T-cell (primary cell): ENCODE measurements at regions not wholly inside any gene's neighbourhood (a gene's known extent, or its start where the extent isn't known, plus 50 kb on each side); places are given as distances from the start of the nearest gene placed in this dataset.
"Not testable (repeated sequence)": the region's sequence is repeated elsewhere in the genome, so short reads cannot be mapped to it uniquely, and the experiment has no call there.

Experiments used
- ATAC-seq, 4 experiments: fragments of 200-7000 bp in 3 of 4; fragments of 150-1000 bp in 1 of 4; cut with Tn5 transposase; replicated peaks in 1 of 4; 1 replicate in 3 of 4; 2 replicates in 1 of 4; pipeline ENCODE4 v1.10.0; 2021; ENCODE audit warnings: moderate library complexity in 3 of 4, mild to moderate bottlenecking in 2 of 4, moderate number of reproducible peaks in 1 of 4
- CTCF ChIA-PET, 2 donors: fragments of 300-600 bp; sonication (Branson Sonifier 250); formaldehyde crosslinking; loops; one replicate each; lab custom pipeline; 2022; ENCODE audit warnings: antibody characterized with exemption in 2 of 2; lab: Charles Lee
- POLR2A ChIA-PET, 2 donors: fragments of 300-600 bp; sonication (Branson Sonifier 250); formaldehyde crosslinking; loops; one replicate each; lab custom pipeline; 2022; ENCODE audit warnings: antibody characterized with exemption in 2 of 2; lab: Charles Lee
- DNase-seq, 35 experiments: peaks; one replicate each; pipeline versions ENCODE4 v3.0.0 to v3.0.0-alpha.2; 2013 to 2023
- H3K27ac ChIP-seq: one replicate; pipeline ENCODE4 v1.5.1; 2013; ENCODE audit warnings: low read length
- H3K27me3 ChIP-seq, 2 experiments: replicated peaks in 1 of 2; 1 replicate in 1 of 2; 2 replicates in 1 of 2; pipeline versions ENCODE4 v1.6.1 to v1.7.0; 2013; ENCODE audit warnings: low read length in 1 of 2, mixed read lengths in 1 of 2; ENCODE audit not compliant: control insufficient read depth in 2 of 2, insufficient read depth in 2 of 2; ENCODE audit errors: extremely low read depth in 1 of 2
- H3K36me3 ChIP-seq, 2 donors: 1 replicate in 1 of 2; 2 replicates in 1 of 2; pipeline versions ENCODE4 v1.6.1 to v1.7.0; 2013; ENCODE audit warnings: low read length in 1 of 2; ENCODE audit not compliant: control insufficient read depth in 2 of 2, insufficient read depth in 1 of 2; ENCODE audit errors: extremely low read depth in 1 of 2
- H3K4me1 ChIP-seq, 2 experiments: 1 replicate in 1 of 2; 2 replicates in 1 of 2; pipeline versions ENCODE4 v1.6.1 to v1.7.0; 2013; ENCODE audit warnings: low read length in 2 of 2, mixed read lengths in 1 of 2; ENCODE audit not compliant: insufficient read depth in 2 of 2, control insufficient read depth in 1 of 2; ENCODE audit errors: extremely low read depth in 1 of 2
- H3K4me3 ChIP-seq, 2 donors: 1 replicate in 1 of 2; 2 replicates in 1 of 2; pipeline versions ENCODE4 v1.5.1 to v1.7.0; 2013; ENCODE audit warnings: mild to moderate bottlenecking in 2 of 2, low read length in 1 of 2, moderate library complexity in 1 of 2; ENCODE audit not compliant: control insufficient read depth in 1 of 2; ENCODE audit errors: extremely low read depth in 1 of 2
- H3K9me3 ChIP-seq: 2 replicates; pipeline ENCODE4 v1.7.0; 2013
- H3K27ac Mint-ChIP-seq, 2 donors: one replicate each; pipeline ENCODE4 v1.8.0; 2020 to 2021; ENCODE audit warnings: mild to moderate bottlenecking in 2 of 2, mixed read lengths in 2 of 2
- H3K27me3 Mint-ChIP-seq, 2 donors: one replicate each; pipeline ENCODE4 v1.8.0; 2021 to 2022; ENCODE audit warnings: mixed read lengths in 2 of 2
- H3K36me3 Mint-ChIP-seq: one replicate; pipeline ENCODE4 v1.8.0; 2021; ENCODE audit warnings: mixed read lengths
- H3K4me1 Mint-ChIP-seq, 3 donors: one replicate each; pipeline ENCODE4 v1.8.0; 2020 to 2022; ENCODE audit warnings: mixed read lengths in 3 of 3, mild to moderate bottlenecking in 1 of 3
- H3K4me3 Mint-ChIP-seq, 3 donors: one replicate each; pipeline ENCODE4 v1.8.0; 2020 to 2022; ENCODE audit warnings: mild to moderate bottlenecking in 3 of 3, mixed read lengths in 3 of 3, moderate library complexity in 3 of 3
- H3K9me3 Mint-ChIP-seq, 3 donors: one replicate each; pipeline ENCODE4 v1.8.0; 2020 to 2022; ENCODE audit warnings: mixed read lengths in 3 of 3
- WGBS: methylation state at CpG from one replicate; pipeline ENCODE4 v1.1.5; 2013; ENCODE audit warnings: missing lambda C conversion rate; ENCODE audit not compliant: insufficient coverage; 5-methylcytosine and 5-hydroxymethylcytosine counted together

DNA sequence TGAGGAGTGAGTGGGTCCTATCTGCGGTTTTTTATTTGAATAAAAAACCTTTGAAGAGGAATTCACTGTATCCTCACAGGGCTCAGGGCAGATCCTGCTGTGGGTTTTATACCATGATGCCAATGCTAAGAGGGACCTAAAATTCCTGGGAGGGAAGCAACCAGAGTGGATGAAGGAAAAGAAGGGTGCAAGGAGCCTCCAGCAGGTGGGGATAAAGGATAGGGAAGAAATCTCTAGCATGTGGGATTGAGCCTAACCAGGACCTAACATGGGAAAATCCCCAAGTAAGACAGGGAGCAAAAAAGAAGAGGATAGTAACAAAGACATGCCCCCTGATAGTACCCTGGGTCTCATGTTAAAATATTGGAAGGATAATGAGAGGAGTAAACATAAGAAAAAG, 652.8 kb downstream of the GOLGA6L6 start:
- H3K27ac Mint-ChIP-seq, H3K4me1 ChIP-seq, H3K36me3 ChIP-seq, H3K4me3 Mint-ChIP-seq, DNase-seq, H3K27me3 ChIP-seq, H3K27me3 Mint-ChIP-seq, CTCF ChIA-PET, H3K36me3 Mint-ChIP-seq, H3K9me3 ChIP-seq, H3K27ac ChIP-seq, H3K4me3 ChIP-seq, ATAC-seq, POLR2A ChIA-PET, H3K4me1 Mint-ChIP-seq: not testable (repeated sequence)
- WGBS, result no CpG with 5 or more reads among the region's 1 CpG
- H3K9me3 Mint-ChIP-seq, result peaks cover 5 to 32% (median 11%) of the 10 kb centered on the region in 3 donors

GRCh38 chr15:19844061-19844460, 697.5 kb downstream of the GOLGA6L6 start:
- H3K27me3 ChIP-seq, H3K27ac Mint-ChIP-seq: not testable (repeated sequence)

More at GRCh38 chr15:19844061-19844460, 697.5 kb downstream of the GOLGA6L6 start:
- POLR2A ChIA-PET, H3K4me3 ChIP-seq, H3K36me3 Mint-ChIP-seq, H3K9me3 Mint-ChIP-seq, CTCF ChIA-PET, H3K27ac ChIP-seq, H3K4me1 ChIP-seq, ATAC-seq, H3K4me1 Mint-ChIP-seq, DNase-seq, H3K9me3 ChIP-seq, H3K27me3 Mint-ChIP-seq, H3K4me3 Mint-ChIP-seq, H3K36me3 ChIP-seq: not testable (repeated sequence)
- WGBS, result no CpG with 5 or more reads among the region's 4 CpGs
